EH (cell line): ENCODE measurements at regions not wholly inside any gene's neighbourhood (a gene's known extent, or its start where the extent isn't known, plus 50 kb on each side); places are given as distances from the start of the nearest gene placed in this dataset.
A peak's percentile ranks its signal among the peaks of the same experiment; 100 is the strongest.

Source experiments
- DNase-seq: peaks from one replicate; pipeline ENCODE4 v3.0.0-alpha.2; 2015; ENCODE audit warnings: low read depth

- DNase-seq = peak; percentile 25
Measured at GRCh38 chr12:88310666-88311065, 168.6 kb downstream of the TMTC3 start.

GRCh38 chr12:88313554-88313953, 171.4 kb downstream of the TMTC3 start:
- DNase-seq = no peak

GRCh38 chr12:88314706-88315105, 172.6 kb downstream of the TMTC3 start:
- DNase-seq = no peak

GRCh38 chr12:88318726-88319125, 176.6 kb downstream of the TMTC3 start:
- no peak for DNase-seq

GRCh38 chr12:88325076-88325815, 183.1 kb downstream of the TMTC3 start:
- DNase-seq = peak; percentile 96

GRCh38 chr12:88325816-88326189, 183.7 kb downstream of the TMTC3 start:
- peak; percentile 79 for DNase-seq

GRCh38 chr12:88327276-88327675, 185.2 kb downstream of the TMTC3 start:
- DNase-seq = no peak

- no peak for DNase-seq
Measured at GRCh38 chr12:88328090-88328489, 186.0 kb downstream of the TMTC3 start.

- DNase-seq = no peak
Measured at GRCh38 chr12:88329833-88330232, 187.7 kb downstream of the TMTC3 start.

GRCh38 chr12:88334271-88334670, 192.2 kb downstream of the TMTC3 start:
- peak; percentile 74 for DNase-seq

- no peak for DNase-seq
Measured at GRCh38 chr12:88336076-88336739, 194.1 kb downstream of the TMTC3 start.

- DNase-seq = peak; percentile 33
Measured at GRCh38 chr12:88338486-88338885, 196.4 kb downstream of the TMTC3 start.

- peak; percentile 80 for DNase-seq
Measured at GRCh38 chr12:88339254-88339949, 197.3 kb downstream of the TMTC3 start.

- DNase-seq = peak; percentile 68
Measured at GRCh38 chr12:88339966-88340365, 197.9 kb downstream of the TMTC3 start.

- DNase-seq = no peak
Measured at GRCh38 chr12:88342251-88342806, 200.2 kb downstream of the TMTC3 start.

GRCh38 chr12:88351146-88351545, 209.0 kb downstream of the TMTC3 start:
- peak; percentile 51 for DNase-seq

- no peak for DNase-seq
Measured at GRCh38 chr12:88354691-88355090, 212.6 kb downstream of the TMTC3 start.

- no peak for DNase-seq
Measured at GRCh38 chr12:88360343-88360742, 218.2 kb downstream of the TMTC3 start.

GRCh38 chr12:88361493-88361892, 218.8 kb downstream of the KITLG start:
- peak; percentile 57 for DNase-seq

GRCh38 chr12:88362439-88362838, 217.8 kb downstream of the KITLG start:
- peak; percentile 64 for DNase-seq

GRCh38 chr12:88365403-88365802, 214.9 kb downstream of the KITLG start:
- no peak for DNase-seq

- DNase-seq = no peak
Measured at GRCh38 chr12:88366101-88366500, 214.2 kb downstream of the KITLG start.

- DNase-seq = no peak
Measured at GRCh38 chr12:88367231-88367630, 213.0 kb downstream of the KITLG start.
